HEK293 (cell line): ENCODE measurements at regions not wholly inside any gene's neighbourhood (a gene's known extent, or its start where the extent isn't known, plus 50 kb on each side); places are given as distances from the start of the nearest gene placed in this dataset.

Experiments used
- CTCF ChIP-seq: fragments of 450-650 bp; formaldehyde crosslinking; IDR thresholded peaks from 2 replicates; pipeline ENCODE4 v1.5.1; 2016; ENCODE audit warnings: missing biosample characterization, missing genetic modification characterization
- REST ChIP-seq: fragments of 450-650 bp; formaldehyde crosslinking; IDR thresholded peaks from 2 replicates; pipeline ENCODE4 v1.5.1; 2016; ENCODE audit warnings: missing biosample characterization, missing genetic modification characterization
- ZNF121 ChIP-seq: fragments of 450-650 bp; formaldehyde crosslinking; IDR thresholded peaks from 2 replicates; pipeline ENCODE4 v1.5.1; 2016; ENCODE audit warnings: missing biosample characterization, missing genetic modification characterization
- ZNF510 ChIP-seq: fragments of 450-650 bp; formaldehyde crosslinking; IDR thresholded peaks from 2 replicates; pipeline ENCODE4 v1.5.1; 2018; ENCODE audit warnings: mild to moderate bottlenecking, missing genetic modification characterization, missing biosample characterization; ENCODE audit not compliant: insufficient replicate concordance
- ZNF792 ChIP-seq: fragments of 450-650 bp; formaldehyde crosslinking; IDR thresholded peaks from 2 replicates; pipeline ENCODE4 v1.5.1; 2016; ENCODE audit warnings: missing biosample characterization, missing genetic modification characterization

GRCh38 chr10:55742487-55742886, 618.6 kb downstream of the ZWINT start:
- TF ChIP-seq ZNF792 (tag by site-specific recombination), result no peak
- no peak for TF ChIP-seq ZNF510
- TF ChIP-seq CTCF (tag by site-specific recombination), result no peak
- TF ChIP-seq ZNF121 (tag by site-specific recombination), result no peak
- no peak for TF ChIP-seq REST (tag by site-specific recombination)
